ENCODE measurements at regions not wholly inside any gene's neighbourhood (a gene's known extent, or its start where the extent isn't known, plus 50 kb on each side); places are given as distances from the start of the nearest gene placed in this dataset.
"Not testable (repeated sequence)": the region's sequence is repeated elsewhere in the genome, so short reads cannot be mapped to it uniquely, and the experiment has no call there.

DNA sequence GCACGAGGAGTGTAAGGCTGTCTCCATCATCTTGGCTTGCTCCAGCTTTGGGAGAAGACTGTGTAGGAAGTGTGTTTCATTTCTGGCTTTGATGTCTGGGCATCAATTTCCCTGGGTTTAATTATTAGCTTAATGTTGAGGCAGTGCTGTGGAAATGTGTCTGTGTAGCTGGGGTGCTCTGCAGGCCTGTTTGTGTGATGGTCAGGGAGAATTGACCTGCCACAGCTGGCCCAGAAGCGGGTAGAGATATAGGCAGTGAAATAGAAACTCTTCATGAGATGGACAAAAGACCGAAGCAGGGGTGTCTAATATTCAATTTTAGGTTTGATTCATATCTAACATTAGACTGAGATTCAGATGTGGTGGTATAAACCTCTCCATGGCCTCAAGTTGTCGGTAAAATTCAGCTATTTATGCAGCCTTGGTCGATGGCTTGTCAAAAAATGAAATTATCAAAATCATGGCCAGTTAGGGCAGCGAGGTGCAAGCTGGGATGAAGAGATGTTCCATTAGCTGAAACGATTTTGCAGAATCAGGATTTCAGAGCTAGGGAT lies 95.3 kb upstream of the SNX9 start:
- no peak for ATAC-seq
- H3K27me3 Mint-ChIP-seq: peaks cover 13 to 37% of the 10 kb centered on the region in 2 donors
- H3K36me3 Mint-ChIP-seq: no peaks in the 10 kb centered on the region
- H3K9me3 Mint-ChIP-seq: no peaks in the 10 kb centered on the region
- DNase-seq (ENCODE audit: low spot score): no peak
- no peak overlapping the region for H3K4me3 Mint-ChIP-seq
- H3K27ac Mint-ChIP-seq: no peak overlapping the region
- H3K4me1 Mint-ChIP-seq (ENCODE audit: low read depth in 2 of 2): no peaks in the 10 kb centered on the region

DNA sequence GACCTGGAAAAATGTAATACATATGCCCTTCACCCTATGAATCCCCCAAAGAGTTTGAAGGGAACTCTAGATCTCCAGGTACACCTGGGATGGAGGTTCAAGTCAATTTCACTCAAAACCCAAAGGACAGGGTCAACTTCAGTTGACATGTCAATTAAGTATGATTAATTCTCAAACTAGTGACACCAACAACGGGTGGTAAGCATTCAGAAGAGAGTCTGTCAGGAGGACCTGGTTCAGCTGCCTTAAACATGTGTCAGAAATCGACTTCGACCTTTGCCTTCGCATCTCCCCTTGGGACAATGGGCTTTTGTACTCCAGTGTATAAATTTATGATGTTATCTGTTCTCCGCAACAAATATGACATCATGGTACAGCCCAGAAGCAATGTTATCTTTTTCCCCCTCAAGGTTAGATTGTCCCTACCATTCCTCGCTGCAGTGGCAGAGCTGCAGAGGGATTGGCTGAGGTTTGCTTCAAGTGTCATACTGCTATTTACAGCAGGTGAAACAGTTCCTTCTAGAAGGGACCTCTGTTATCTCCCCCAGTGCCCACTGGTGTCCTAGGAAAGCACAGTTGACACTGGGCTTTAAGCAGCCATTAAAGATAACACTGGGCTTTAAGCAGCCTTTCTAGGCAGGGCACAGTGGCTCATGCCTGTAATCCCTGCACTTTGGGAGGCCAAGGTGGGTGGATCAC lies 94.7 kb upstream of the SNX9 start:
- ATAC-seq (no peak), DNase-seq (ENCODE audit: low spot score) (no peak)
- Mint-ChIP-seq H3K27ac (no peak overlapping the region), H3K4me1 (ENCODE audit: low read depth in 2 of 2) (no peaks in the 10 kb centered on the region), H3K36me3 (no peaks in the 10 kb centered on the region), H3K27me3 (peaks cover 9 to 32% of the 10 kb centered on the region in 2 donors), H3K4me3 (no peak overlapping the region), H3K9me3 (no peaks in the 10 kb centered on the region)

DNA sequence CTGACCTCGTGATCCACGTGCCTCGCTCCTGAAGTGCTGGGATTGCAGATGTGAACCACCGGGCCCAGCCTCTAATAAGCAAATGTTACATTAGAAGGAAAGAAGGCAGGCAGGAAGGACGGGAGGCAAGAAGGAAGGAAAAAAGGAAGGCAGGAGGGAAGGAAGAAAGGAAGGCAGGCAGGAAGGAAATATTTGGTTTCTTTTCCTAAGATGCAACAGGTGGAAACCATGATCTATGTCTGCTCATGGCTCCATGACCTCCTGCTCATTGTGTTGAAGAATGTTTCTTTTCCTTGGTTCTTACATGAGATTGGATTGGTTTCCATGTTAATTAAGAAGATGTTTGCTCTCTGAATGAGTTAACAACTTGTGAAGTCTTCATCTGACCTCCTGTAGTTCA lies 91.8 kb upstream of the SNX9 start:
- DNase-seq (ENCODE audit: low spot score): no peak
- H3K4me3 Mint-ChIP-seq: no peak overlapping the region
- H3K27ac Mint-ChIP-seq: no peak overlapping the region
- H3K4me1 Mint-ChIP-seq (ENCODE audit: low read depth in 2 of 2): no peaks in the 10 kb centered on the region
- H3K27me3 Mint-ChIP-seq: peaks cover 7 to 8% of the 10 kb centered on the region in 2 donors
- ATAC-seq: no peak
- no peaks in the 10 kb centered on the region for H3K36me3 Mint-ChIP-seq
- no peaks in the 10 kb centered on the region for H3K9me3 Mint-ChIP-seq

GRCh38 chr6:157732007-157732406 lies 91.0 kb upstream of the SNX9 start:
- no peaks in the 10 kb centered on the region for H3K36me3 Mint-ChIP-seq
- H3K4me1 Mint-ChIP-seq (ENCODE audit: low read depth in 2 of 2): no peaks in the 10 kb centered on the region
- H3K9me3 Mint-ChIP-seq: no peaks in the 10 kb centered on the region
- H3K4me3 Mint-ChIP-seq: no peak overlapping the region
- ATAC-seq (no peak), DNase-seq (ENCODE audit: low spot score) (no peak)
- peaks cover 10 to 12% of the 10 kb centered on the region in 2 donors for H3K27me3 Mint-ChIP-seq
- no peak overlapping the region for H3K27ac Mint-ChIP-seq

- H3K27me3 Mint-ChIP-seq: peaks cover 14 to 15% of the 10 kb centered on the region in 2 donors
- peaks cover 4% of the 10 kb centered on the region for H3K9me3 Mint-ChIP-seq
- no peaks in the 10 kb centered on the region for H3K4me1 Mint-ChIP-seq (ENCODE audit: low read depth in 2 of 2)
- ATAC-seq: no peak
- DNase-seq (ENCODE audit: low spot score): no peak
- no peak overlapping the region for H3K4me3 Mint-ChIP-seq
- no peak overlapping the region for H3K27ac Mint-ChIP-seq
- peaks cover 1% of the 10 kb centered on the region for H3K36me3 Mint-ChIP-seq
These were observed 90.5 kb upstream of the SNX9 start for GRCh38 chr6:157732416-157733161.

- H3K4me1 Mint-ChIP-seq (ENCODE audit: low read depth in 2 of 2); H3K27ac Mint-ChIP-seq; ATAC-seq; H3K9me3 Mint-ChIP-seq; DNase-seq (ENCODE audit: low spot score); H3K36me3 Mint-ChIP-seq; H3K4me3 Mint-ChIP-seq: not testable (repeated sequence)
- peaks cover 28 to 31% of the 10 kb centered on the region in 2 donors for H3K27me3 Mint-ChIP-seq
These were observed 86.5 kb upstream of the SNX9 start for GRCh38 chr6:157736555-157736954.

GRCh38 chr6:157741321-157741947 lies 81.6 kb upstream of the SNX9 start:
- peaks cover 32 to 43% of the 10 kb centered on the region in 2 donors for H3K27me3 Mint-ChIP-seq
- DNase-seq (ENCODE audit: low spot score): no peak
- ATAC-seq: no peak
- peaks cover 8% of the 10 kb centered on the region for H3K9me3 Mint-ChIP-seq
- H3K27ac Mint-ChIP-seq: no peak overlapping the region
- no peak overlapping the region for H3K4me3 Mint-ChIP-seq
- peaks cover 10% of the 10 kb centered on the region for H3K36me3 Mint-ChIP-seq
- no peaks in the 10 kb centered on the region for H3K4me1 Mint-ChIP-seq (ENCODE audit: low read depth in 2 of 2)

DNA sequence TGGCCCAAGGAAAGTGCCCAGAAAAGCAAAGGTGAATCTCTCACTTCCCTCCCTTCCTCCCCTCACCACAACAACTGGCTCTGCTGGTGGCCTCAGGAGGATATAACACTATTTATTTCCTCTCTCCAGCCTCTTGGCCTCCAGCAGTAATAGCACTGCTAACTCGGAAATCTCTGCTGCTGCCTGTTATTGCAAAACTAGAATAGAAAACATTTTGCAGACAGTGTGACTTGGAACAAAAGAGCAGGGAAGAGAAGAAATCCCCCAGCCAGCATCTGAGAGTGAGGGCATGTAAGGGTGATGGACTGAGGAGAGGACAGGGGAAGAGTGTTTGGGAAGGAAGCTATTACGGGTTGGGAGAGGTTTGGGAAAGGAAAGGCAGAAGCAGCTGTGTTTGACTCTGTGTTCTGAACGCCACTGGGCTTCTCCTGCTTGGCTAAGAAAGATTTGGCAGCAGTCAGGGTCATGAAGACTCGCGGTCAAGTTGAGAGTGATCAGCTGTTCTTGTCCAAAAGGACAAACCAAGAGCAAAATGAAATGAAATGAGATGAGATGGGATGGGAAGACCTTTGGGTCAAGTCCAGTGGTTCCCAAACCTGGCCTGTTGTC lies 81.0 kb upstream of the SNX9 start:
- DNase-seq (ENCODE audit: low spot score) (no peak), ATAC-seq (no peak)
- Mint-ChIP-seq H3K36me3 (peaks cover 10% of the 10 kb centered on the region), H3K4me3 (no peak overlapping the region), H3K9me3 (peaks cover 8% of the 10 kb centered on the region), H3K4me1 (ENCODE audit: low read depth in 2 of 2) (no peaks in the 10 kb centered on the region), H3K27ac (no peak overlapping the region), H3K27me3 (peaks cover 31 to 43% of the 10 kb centered on the region in 2 donors)

DNA sequence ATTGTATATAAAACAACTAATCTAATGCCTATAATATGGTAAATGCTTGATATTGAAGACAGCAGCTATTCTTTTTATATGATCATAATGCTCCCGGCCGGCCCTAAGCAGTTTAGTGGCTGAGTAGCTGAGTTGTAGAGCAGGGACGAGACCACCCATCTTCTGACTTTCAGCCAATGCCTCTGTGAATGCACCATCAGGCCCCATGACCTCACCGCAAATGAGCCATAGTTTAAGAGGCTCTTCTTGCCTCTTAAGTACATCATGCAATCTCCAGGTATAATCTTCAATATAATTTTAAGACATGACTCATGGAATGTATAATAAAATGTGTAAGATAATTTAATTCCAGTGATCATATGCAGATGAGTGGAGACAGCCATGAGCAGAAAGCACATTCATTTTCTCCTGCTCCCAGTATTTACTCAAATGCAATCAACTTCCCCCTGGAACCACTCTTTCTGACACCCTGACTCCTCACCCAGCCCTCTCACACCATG lies 78.9 kb upstream of the SNX9 start:
- Mint-ChIP-seq H3K36me3 (no peaks in the 10 kb centered on the region), H3K27me3 (peaks cover 20 to 30% of the 10 kb centered on the region in 2 donors), H3K4me1 (ENCODE audit: low read depth in 2 of 2) (no peaks in the 10 kb centered on the region), H3K4me3 (no peak overlapping the region), H3K9me3 (no peaks in the 10 kb centered on the region), H3K27ac (no peak overlapping the region)
- ATAC-seq: no peak
- DNase-seq (ENCODE audit: low spot score): no peak

GRCh38 chr6:157746897-157747296 lies 76.1 kb upstream of the SNX9 start:
- Mint-ChIP-seq H3K4me1 (ENCODE audit: low read depth in 2 of 2) (no peaks in the 10 kb centered on the region), H3K27ac (no peak overlapping the region), H3K9me3 (no peaks in the 10 kb centered on the region), H3K27me3 (peaks cover 31 to 47% of the 10 kb centered on the region in 2 donors), H3K4me3 (no peak overlapping the region), H3K36me3 (no peaks in the 10 kb centered on the region)
- DNase-seq (ENCODE audit: low spot score) (no peak), ATAC-seq (no peak)

DNA sequence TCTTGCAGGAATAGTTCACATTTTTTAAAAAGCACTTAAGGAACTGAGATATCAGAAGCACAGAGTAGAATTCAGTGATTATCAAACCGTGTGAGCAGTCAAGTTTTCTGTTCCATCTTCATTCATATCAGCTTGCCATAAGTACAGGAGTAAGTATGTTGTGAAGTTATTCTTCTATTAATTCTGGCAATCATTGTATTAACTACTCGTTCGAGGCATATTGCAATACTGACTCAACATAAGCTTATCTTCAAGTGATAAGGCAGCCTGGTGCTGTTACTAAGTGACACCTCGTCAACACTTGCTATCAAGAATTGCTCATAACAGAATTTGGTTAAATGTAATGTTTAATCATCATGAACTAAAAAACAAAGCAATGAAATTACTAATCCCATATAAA lies 75.7 kb upstream of the SNX9 start:
- H3K36me3 Mint-ChIP-seq: no peaks in the 10 kb centered on the region
- ATAC-seq: no peak
- peaks cover 31 to 47% of the 10 kb centered on the region in 2 donors for H3K27me3 Mint-ChIP-seq
- no peak overlapping the region for H3K27ac Mint-ChIP-seq
- DNase-seq (ENCODE audit: low spot score): no peak
- H3K4me1 Mint-ChIP-seq (ENCODE audit: low read depth in 2 of 2): no peaks in the 10 kb centered on the region
- no peak overlapping the region for H3K4me3 Mint-ChIP-seq
- H3K9me3 Mint-ChIP-seq: no peaks in the 10 kb centered on the region

DNA sequence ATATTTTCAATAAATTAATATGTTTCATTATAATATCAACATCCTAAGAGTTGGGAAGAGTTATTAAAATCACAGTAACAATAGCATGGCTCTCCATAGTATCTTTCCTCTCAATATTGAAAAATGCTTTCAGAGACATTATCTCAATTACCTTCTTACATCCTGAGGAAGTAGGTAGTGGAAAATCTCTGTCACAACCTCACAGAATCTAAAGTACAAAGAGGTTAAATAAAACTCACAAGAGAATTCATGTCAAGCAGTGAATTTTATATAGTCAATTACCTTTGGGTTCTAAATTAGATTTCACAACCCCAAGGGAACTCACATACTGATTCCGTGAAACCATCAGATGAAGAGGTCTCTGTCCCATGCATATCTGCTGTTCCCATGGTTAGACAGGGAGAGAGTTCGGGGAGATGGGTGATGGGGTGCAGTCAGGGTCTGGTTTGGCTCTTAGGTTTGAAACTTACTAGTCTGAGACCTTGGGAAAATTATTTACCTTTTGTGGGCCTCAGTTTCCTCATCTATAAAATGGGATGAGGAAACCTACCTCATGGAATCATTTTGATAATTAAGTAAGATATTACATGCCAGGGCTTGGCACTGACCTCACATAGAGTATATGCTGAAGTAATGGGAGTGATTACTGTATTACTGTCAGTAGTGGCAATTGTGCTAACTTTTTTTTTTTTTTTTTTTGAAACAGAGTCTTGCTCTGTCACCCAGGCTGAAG lies 74.0 kb upstream of the SNX9 start:
- no peaks in the 10 kb centered on the region for H3K9me3 Mint-ChIP-seq
- H3K4me3 Mint-ChIP-seq: no peak overlapping the region
- no peak for DNase-seq (ENCODE audit: low spot score)
- no peaks in the 10 kb centered on the region for H3K36me3 Mint-ChIP-seq
- peaks cover 43 to 60% of the 10 kb centered on the region in 2 donors for H3K27me3 Mint-ChIP-seq
- H3K27ac Mint-ChIP-seq: no peak overlapping the region
- H3K4me1 Mint-ChIP-seq (ENCODE audit: low read depth in 2 of 2): no peaks in the 10 kb centered on the region
- ATAC-seq: no peak

DNA sequence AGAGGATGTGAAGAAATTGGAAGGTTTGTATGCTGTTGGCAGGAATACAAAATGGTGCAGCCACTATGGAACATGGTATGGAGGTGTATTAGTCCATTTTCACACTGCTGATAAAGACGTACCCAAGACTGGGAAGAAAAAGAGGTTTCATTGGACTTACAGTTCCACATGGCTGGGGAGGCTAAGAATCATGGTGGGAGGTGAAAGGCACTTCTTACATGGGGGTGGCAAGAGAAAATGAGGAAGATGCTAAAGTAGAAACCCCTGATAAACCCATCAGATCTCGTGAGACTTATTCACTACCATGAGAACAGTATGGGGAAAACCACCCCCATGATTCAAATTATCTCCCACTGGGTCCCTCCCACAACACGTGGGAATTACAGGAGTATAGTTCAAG lies 72.1 kb upstream of the SNX9 start:
- not testable (repeated sequence) for DNase-seq (ENCODE audit: low spot score); H3K27ac Mint-ChIP-seq; H3K36me3 Mint-ChIP-seq; ATAC-seq; H3K9me3 Mint-ChIP-seq; H3K4me1 Mint-ChIP-seq (ENCODE audit: low read depth in 2 of 2); H3K4me3 Mint-ChIP-seq
- H3K27me3 Mint-ChIP-seq: peaks cover 46 to 70% of the 10 kb centered on the region in 2 donors
